Mesothelial cell of epicardium (in vitro differentiated cells): ENCODE measurements at regions not wholly inside any gene's neighbourhood (a gene's known extent, or its start where the extent isn't known, plus 50 kb on each side); places are given as distances from the start of the nearest gene placed in this dataset.

Source experiments
- DNase-seq, 2 experiments: peaks; one replicate each; pipeline ENCODE4 v3.0.0; 2021; ENCODE audit warnings: low spot score in 2 of 2; ENCODE audit not compliant: unreplicated experiment in 2 of 2
- H3K27ac Mint-ChIP-seq: 2 replicates; pipeline ENCODE4 v1.8.0; 2021; ENCODE audit warnings: mixed read lengths
- H3K27me3 Mint-ChIP-seq: 2 replicates; pipeline ENCODE4 v1.8.0; 2021; ENCODE audit warnings: low read depth, mixed read lengths
- H3K36me3 Mint-ChIP-seq: 2 replicates; pipeline ENCODE4 v1.8.0; 2021; ENCODE audit warnings: mixed read lengths
- H3K4me1 Mint-ChIP-seq: 2 replicates; pipeline ENCODE4 v1.8.0; 2021; ENCODE audit warnings: mixed read lengths
- H3K4me3 Mint-ChIP-seq: 2 replicates; pipeline ENCODE4 v1.8.0; 2021; ENCODE audit warnings: mild to moderate bottlenecking, moderate library complexity, mixed read lengths
- H3K9me3 Mint-ChIP-seq: 2 replicates; pipeline ENCODE4 v1.8.0; 2021; ENCODE audit warnings: mixed read lengths
- TF ChIP-seq, protein P1 (sequence below): fragments of 200-600 bp; sonication (generic); IDR thresholded peaks from one replicate; pipeline ENCODE4 v1.5.0; 2021; ENCODE audit warnings: antibody characterized with exemption; ENCODE audit not compliant: unreplicated experiment

DNA sequence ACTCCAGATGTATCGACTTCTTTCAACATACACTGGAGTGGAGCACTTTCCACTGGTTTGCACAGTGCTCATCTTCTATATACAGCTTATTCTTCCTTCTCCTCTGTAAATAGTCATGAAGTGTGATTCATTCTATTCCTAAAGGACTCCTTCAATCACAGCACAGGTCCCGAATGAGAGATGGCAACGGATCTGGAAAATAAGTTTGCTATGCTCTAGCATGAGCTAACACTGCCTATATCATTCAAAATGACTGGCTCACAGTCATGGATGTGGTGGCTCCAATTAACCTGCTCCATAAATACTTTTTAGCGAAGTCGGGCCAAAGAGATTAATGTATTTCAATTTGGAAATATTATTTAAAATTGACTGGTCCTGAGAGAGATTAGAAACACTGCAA lies 272.1 kb upstream of the CDH6 start:
- H3K4me1 Mint-ChIP-seq, result no peaks in the 10 kb centered on the region
- H3K27ac Mint-ChIP-seq, result no peak overlapping the region
- TF ChIP-seq, protein P1, sequence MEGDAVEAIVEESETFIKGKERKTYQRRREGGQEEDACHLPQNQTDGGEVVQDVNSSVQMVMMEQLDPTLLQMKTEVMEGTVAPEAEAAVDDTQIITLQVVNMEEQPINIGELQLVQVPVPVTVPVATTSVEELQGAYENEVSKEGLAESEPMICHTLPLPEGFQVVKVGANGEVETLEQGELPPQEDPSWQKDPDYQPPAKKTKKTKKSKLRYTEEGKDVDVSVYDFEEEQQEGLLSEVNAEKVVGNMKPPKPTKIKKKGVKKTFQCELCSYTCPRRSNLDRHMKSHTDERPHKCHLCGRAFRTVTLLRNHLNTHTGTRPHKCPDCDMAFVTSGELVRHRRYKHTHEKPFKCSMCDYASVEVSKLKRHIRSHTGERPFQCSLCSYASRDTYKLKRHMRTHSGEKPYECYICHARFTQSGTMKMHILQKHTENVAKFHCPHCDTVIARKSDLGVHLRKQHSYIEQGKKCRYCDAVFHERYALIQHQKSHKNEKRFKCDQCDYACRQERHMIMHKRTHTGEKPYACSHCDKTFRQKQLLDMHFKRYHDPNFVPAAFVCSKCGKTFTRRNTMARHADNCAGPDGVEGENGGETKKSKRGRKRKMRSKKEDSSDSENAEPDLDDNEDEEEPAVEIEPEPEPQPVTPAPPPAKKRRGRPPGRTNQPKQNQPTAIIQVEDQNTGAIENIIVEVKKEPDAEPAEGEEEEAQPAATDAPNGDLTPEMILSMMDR, result no peak
- H3K36me3 Mint-ChIP-seq, result no peaks in the 10 kb centered on the region
- DNase-seq, result no peak
- H3K9me3 Mint-ChIP-seq, result peaks cover 5% of the 10 kb centered on the region
- H3K4me3 Mint-ChIP-seq, result no peak overlapping the region
- H3K27me3 Mint-ChIP-seq, result no peaks in the 10 kb centered on the region

DNA sequence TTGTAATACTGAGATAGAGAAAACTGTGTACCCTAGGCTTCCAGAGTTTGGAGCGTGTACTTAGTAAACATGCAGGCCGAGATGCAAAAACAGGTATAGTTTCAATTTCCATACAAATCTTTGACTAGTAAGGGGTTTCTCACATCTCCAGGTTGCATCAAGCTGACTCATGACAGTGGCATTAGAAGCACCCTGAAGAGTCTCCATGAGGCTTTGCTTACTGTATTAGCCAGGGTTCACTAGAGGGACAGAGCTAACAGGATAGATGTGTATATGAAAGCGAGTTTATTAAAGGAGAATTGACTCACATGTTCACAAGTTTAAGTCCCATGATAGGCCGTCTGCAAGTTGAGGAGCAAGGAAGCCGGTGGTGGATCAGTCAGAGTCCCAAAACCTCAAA lies 275.3 kb upstream of the CDH6 start:
- no peaks in the 10 kb centered on the region for H3K4me1 Mint-ChIP-seq
- DNase-seq, result no peak
- no peaks in the 10 kb centered on the region for H3K9me3 Mint-ChIP-seq
- H3K4me3 Mint-ChIP-seq, result no peak overlapping the region
- no peak overlapping the region for H3K27ac Mint-ChIP-seq
- no peaks in the 10 kb centered on the region for H3K36me3 Mint-ChIP-seq
- TF ChIP-seq, protein P1, result no peak
- no peaks in the 10 kb centered on the region for H3K27me3 Mint-ChIP-seq

DNA sequence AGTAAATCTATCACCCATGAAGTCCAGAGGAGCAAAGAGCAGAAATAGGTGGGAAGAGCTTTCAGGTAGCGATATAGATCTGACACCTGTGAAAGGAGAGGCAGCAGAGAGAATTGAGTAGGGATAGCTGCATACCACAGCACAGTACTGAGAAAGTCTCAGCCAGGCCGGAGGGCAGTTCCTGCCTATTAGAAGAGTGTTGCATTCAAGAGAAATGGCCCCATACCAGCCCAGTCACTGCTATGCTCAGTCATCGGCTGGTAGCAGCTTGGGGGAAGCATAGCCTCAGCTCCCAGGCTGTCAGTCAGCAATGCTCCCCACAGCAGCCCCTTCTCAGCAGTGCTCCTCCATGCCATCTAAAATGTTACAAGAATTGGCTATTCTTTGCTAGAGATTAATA lies 285.1 kb upstream of the CDH6 start:
- TF ChIP-seq, protein P1, result no peak
- no peaks in the 10 kb centered on the region for H3K4me1 Mint-ChIP-seq
- H3K27me3 Mint-ChIP-seq, result no peaks in the 10 kb centered on the region
- no peak overlapping the region for H3K27ac Mint-ChIP-seq
- no peak for DNase-seq
- no peak overlapping the region for H3K4me3 Mint-ChIP-seq
- peaks cover 7% of the 10 kb centered on the region for H3K9me3 Mint-ChIP-seq
- H3K36me3 Mint-ChIP-seq, result no peaks in the 10 kb centered on the region

DNA sequence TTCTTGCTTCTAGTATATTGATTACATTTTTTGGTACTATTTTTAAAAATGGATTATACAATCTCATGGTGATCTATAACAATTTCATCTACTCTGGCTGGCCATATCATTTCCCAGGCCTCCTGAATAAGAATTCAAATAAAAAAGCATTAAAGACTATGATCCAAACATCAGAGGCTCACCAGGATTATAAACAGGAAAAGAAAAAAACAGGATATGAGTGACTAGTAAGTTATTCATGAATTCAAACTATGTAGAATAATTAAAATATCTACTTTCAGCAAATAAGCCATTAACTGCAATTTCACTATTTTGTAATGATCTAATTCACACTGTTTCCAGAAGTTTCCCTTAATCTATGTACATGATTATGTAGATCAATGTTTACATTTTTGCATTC lies 293.1 kb upstream of the CDH6 start:
- no peak overlapping the region for H3K4me3 Mint-ChIP-seq
- TF ChIP-seq, protein P1, result no peak
- H3K4me1 Mint-ChIP-seq, result no peaks in the 10 kb centered on the region
- no peaks in the 10 kb centered on the region for H3K36me3 Mint-ChIP-seq
- H3K27me3 Mint-ChIP-seq, result no peaks in the 10 kb centered on the region
- no peak overlapping the region for H3K27ac Mint-ChIP-seq
- DNase-seq, result no peak
- H3K9me3 Mint-ChIP-seq, result no peaks in the 10 kb centered on the region

DNA sequence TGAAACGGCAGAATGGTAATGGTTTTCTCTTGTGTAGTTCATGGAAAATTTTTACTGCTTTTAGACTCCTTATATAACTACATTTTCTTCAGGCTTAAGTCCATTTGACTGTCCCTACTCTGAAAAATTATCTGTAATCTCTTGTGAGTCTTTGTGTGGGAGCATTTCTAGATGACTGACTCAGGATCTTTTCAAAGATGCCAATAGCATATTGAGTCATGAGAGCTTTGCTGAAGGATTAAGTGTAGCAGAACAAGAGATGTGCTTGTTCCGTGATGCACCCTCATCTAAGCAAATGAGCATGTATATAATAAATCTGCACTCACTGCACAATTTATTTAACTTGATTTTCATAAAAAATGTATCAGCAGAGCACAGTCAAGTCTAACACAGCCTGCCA lies 298.7 kb upstream of the CDH6 start:
- Mint-ChIP-seq H3K27me3 (no peaks in the 10 kb centered on the region), H3K27ac (no peak overlapping the region), H3K36me3 (no peaks in the 10 kb centered on the region), H3K4me1 (no peaks in the 10 kb centered on the region), H3K4me3 (no peak overlapping the region), H3K9me3 (no peaks in the 10 kb centered on the region)
- TF ChIP-seq, protein P1, result no peak
- no peak for DNase-seq

DNA sequence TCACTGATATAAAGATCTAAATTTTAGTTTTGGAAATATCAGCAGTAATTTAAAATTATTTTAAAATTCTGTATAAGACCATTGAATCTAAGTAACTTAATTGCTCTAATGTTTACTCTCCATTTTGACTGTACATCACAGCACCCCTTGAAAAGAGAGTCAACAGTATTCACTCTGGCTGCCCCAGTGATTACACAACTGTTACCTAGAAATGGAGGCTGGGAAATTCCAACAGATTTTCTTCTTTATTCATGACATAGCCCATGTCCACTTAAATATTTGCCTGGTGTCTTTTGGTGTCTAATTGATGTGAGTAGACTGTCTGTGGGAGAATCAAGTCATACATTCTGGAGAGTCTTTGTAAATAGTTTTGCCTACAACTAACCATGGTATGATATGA lies 301.8 kb upstream of the CDH6 start:
- Mint-ChIP-seq H3K27ac (no peak overlapping the region), H3K4me3 (no peak overlapping the region), H3K27me3 (peaks cover 4% of the 10 kb centered on the region), H3K4me1 (no peaks in the 10 kb centered on the region), H3K36me3 (no peaks in the 10 kb centered on the region), H3K9me3 (no peaks in the 10 kb centered on the region)
- TF ChIP-seq, protein P1, result no peak
- no peak for DNase-seq
